Right renal pelvis (tissue), 4 donors: ENCODE measurements at regions not wholly inside any gene's neighbourhood (a gene's known extent, or its start where the extent isn't known, plus 50 kb on each side); places are given as distances from the start of the nearest gene placed in this dataset.

Experiments
- DNase-seq, 4 donors: peaks; one replicate each; pipeline ENCODE4 v3.0.0-alpha.2; 2013; ENCODE audit warnings: low read depth in 4 of 4, low spot score in 3 of 4, missing footprints in 1 of 4

DNA sequence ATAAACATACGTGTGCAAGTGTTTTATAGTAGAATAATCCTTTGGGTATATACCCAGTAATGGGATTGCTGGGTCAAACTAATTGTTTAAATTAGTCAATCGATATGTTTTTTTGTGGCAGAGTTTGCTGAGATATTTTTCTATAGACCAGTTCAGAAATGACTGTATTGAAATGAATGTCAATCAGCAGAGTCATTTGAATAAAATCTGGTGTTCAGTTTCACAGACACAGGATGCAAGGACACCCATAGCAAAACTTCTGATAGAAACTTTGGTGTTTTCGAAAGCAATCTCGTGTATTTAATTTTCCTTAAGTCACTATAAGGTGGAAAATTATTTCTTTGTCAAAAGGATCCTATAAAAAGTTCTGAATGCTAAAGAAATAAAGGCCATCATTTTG lies 434.4 kb downstream of the RAP2B start:
- DNase-seq: no peak

DNA sequence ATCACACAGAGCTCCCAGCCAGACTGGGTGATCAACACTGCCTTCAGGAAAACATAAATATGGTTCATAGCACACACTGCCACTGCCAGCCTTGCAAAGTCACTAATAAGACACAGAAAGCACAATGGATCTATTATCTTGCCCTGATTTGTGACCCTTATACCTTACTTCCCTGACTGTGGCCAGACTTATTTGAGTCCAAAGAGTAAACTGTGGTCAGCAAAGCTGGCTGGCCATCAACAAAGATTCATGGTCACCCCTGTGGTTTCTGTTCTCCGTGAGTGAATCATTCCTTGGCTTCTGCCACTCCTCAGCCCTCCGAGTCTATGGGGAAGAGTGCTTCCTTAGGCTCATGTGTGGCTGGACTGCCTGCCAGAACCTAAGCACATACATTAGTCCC lies 437.7 kb downstream of the RAP2B start:
- no peak for DNase-seq

DNA sequence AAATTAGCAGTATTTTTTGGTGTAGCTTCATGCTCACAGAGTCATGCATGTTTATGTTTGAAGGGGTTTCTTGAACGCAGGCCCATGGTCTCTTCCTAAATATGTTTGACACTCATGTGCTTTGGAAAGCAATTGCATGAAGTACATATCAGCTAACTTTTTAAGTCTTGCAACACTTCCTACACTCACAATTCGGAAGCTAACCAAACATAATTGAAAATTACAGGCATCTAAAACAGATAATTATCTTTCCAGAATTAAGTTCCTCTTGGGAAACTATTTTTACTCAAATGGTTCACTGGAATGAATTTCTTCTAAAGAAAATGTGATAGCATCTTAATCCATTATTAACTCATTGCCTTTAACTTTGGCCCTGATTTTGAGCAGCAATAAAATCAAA lies 438.9 kb downstream of the RAP2B start:
- DNase-seq: no peak

DNA sequence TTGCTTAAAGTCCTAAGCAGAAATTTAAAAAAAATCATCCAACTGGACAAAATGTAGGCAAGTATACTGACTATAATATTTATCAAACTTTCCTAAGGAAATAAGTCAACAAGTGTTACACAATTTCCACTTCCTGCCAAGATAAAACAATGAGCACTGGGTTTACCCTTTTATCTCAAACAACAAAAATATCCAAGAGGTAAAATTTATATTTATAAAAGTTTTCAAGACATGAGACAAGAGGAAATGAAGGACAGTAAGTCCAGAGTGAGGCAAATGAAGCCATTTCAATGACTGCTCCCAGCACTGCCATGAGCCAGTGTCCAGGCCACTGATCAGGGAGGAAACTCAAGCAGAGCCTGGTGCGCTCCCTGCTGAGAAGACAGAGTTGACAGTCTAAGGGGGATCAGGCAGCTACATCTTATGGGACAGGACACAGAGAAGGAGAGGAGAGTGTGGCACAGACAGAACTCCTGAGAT lies 439.4 kb downstream of the RAP2B start:
- DNase-seq: no peak

DNA sequence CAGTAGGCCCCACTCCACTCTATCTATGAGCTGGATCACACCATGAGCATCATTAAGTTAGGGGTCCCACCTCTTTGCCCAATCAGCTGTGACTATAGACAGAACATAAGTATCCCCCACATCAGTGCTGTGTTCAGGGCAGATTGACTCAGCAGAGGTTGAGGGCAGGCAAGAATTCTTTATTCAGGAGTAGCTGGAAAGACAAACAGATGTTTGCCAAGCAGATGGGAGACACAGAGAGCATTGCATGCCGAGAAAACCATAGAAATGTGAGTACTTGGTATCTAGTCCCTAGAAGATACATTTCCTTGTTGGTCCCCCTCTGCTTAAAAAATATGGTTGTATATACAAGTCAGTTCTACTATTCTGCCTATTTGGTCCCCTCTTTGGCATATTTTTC lies 440.8 kb downstream of the RAP2B start:
- DNase-seq: no peak

DNA sequence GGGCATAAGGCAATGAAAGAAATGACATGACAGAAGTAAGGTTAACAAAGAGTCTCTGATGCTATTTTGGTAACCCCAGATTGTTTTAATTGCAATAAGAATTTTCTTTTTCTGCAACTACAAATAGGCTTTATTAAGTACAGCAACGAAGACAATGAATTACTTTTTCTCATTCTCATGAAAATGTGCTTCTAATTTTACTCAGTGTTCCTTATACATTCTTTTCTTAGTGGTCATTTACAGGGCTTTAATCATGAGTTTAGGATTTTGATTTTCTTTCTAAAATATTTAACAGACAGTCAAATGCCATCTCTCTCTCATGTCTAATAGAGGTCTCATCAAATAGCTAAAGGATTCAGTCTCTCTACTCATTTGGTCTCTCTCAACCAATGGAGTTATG lies 452.1 kb downstream of the RAP2B start:
- no peak for DNase-seq

DNA sequence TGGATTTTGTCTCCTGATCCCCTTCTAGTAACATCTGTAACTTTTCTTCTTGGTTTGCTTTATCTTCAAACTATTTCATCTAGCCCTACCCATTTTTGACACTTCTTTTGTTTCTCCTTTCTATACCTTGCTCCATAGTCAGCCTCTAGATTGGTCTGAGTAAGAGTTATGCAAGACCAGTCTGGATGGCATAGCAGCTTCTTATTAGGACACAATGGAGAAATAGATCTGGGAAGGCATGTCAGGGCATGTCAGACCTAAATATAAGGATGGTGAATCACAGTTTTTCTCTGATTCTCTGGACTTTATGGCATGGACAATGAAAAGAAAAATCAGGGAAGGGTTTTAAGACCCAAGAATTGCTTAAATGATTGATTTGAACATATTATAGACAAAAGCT lies 452.5 kb downstream of the RAP2B start:
- no peak for DNase-seq

DNA sequence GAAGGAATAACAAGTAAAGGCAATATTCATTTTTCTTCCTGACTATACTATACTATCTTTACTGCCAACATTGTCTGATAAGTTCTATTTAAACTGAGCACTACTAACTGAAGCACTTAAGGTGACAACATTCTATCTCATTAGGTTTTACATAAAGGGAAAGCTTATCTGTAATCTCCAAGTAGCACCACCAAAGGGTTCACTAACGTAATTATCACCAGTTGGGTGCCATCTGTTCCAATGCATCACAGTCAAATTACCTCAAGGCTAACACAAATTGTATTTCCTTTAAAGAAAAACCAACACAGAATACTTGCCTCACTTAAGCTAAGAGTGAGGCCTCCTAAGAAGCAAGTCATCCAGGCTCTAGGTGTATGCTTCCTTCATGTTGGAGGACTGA lies 453.8 kb downstream of the RAP2B start:
- DNase-seq: no peak

DNA sequence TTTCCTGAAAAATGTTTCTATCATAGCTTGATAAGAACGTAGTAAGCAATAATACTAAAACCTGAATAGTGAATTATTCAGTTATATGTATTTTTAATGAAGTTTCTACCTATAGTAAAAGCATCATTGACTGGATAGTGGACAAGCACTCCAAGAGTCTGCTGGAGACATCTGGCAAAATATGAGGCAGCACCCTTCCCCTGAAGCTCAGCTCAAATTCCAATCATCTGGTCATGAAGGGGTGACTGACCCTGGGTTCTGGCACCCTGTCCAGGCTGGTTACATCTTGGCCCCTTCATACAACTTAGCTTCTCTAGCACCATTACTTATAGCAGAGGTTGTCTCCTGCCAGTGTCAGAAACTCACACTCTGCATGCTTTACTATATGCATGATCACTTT lies 455.4 kb downstream of the RAP2B start:
- DNase-seq: no peak

DNA sequence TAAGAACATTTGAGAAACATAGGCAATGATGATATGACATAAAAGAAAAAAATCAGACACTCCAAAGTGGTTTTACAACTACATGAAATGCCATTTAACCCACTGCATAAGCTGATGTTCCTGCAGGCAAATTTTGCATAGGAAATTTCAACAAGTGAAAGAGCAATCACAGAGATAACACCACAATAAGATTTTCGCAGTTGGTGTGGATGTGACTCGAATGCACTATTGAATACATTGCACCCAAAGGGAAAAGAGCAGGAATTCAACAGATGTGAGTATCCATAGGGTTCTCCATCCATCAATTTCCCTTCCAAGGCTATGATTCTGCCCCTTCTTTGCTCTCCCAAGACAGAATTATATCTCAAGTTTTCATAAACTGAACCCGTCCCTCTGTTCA lies 456.1 kb downstream of the RAP2B start:
- DNase-seq: no peak

DNA sequence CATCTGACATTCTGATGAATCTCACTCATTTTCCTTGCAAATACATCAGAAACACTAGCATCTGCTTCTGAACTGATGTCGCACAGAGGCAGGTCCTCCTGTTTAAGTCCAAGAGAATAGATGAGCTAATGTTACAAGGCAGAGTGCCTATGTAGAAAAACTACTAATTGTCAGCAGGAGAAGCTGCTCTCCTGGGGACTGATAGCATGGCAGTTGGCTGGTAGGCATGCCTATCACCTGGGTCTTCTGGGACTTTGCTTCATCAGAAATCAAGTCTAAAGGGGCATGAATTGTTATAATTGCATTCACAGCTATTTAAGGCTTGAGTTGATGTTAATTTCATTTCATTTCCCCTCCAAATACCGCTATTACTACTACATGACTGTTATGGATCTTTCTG lies 457.2 kb downstream of the RAP2B start:
- DNase-seq: no peak

DNA sequence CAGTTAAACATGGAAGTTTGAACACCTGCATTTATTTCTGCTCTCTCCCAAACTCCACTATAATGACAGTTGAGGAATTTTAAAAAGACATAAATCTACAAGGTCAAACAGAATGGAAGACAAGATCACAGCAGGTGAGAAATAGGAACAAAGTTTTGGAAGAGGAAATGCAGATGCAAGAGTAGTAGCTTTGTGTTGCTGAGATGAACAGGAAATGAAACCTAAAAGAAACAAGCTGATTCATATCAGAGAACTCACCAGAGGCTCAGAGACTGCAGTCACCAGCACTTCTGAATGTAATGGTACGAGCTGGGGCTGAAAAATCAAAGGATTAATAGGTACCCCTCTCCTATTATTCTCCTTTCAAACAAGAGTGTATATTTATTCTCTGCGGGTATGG lies 459.9 kb downstream of the RAP2B start:
- DNase-seq: no peak

DNA sequence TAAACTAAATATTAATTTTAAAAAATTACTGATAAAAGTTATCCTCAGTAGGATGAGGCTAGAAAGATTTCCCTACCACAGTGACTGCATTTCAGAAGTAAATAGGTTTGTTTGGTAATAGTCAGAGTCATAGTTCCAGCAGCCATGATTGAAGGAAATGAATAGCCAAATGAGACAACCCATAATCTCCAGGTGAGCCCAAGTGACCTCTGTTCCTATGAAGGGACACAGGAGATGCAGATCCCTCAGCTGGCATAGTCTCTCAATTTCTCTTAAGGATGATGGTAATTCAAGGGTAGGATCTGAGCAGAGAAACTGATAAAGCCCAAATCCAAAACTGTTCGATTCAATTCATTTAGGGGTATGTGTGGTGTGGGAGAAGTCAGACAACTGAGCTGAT lies 461.8 kb downstream of the RAP2B start:
- DNase-seq: no peak

DNA sequence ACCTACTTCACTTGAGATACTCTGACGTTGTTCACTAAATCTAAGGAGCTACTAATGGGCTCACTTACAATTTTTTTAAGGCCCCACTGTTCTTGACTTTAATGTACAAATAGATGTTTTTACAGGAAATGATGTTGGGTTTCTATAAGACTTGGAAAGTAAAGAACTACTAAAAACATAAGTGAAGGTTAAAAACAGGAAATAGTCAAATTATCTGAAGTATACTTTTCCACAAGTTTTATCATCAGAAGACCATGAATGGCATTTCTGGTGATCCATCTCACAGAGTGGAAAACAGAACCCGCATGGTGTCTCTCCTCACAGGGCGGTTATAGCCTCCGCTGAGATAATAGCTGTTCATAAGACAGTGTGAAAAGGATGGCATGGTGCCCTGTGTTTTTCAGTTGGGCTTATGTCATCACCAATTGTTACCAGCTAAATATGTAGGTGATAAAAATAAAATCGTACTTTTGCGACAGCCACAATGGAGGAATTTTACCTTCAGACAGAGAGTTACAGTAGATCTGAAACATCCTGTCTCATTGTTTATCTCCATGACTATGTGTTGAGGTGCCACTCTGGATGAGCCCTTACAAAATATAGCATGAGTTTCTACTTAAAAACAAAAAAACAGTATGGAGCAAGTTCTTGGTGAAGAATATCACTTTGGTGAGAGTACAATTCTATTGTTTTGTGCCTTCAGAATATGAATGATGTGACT lies 462.4 kb downstream of the RAP2B start:
- no peak for DNase-seq

DNA sequence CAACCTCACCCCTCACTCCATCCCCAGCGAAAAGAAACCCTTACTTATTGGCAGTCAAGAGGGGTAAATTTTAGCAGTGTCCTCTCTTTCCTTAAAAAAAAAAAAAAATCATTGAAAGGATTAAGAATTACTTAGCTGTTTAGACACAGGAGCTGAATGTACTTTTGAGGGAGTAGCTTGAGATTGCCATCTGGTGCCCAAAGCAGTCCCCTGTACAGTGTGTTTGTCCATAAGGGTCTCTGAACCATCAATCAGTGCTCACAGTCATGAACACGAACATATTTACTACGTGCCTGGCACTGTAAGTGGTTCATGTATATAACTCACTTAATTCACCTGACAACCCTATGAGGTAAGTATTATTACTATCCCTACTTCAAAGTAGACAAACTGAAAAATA lies 463.5 kb downstream of the RAP2B start:
- DNase-seq: no peak

DNA sequence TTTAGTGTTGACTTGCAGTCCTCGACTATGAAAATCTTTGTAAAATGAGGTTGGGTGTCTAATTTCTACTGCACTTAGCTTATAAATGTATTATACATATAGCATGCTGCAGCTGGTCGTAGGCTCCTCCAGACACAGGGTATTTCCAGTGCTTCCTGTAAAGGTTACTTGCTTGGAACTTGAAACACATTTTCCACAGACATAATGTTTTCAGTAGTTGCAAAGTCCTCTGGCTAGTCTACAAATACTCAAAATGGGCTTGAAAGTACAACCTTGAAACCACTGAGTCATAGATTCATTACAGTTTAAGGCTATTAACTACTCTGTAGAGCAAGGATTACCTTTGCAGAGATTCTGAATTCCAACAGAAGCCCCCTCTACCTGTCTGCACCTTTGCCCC lies 464.1 kb downstream of the RAP2B start:
- no peak for DNase-seq

DNA sequence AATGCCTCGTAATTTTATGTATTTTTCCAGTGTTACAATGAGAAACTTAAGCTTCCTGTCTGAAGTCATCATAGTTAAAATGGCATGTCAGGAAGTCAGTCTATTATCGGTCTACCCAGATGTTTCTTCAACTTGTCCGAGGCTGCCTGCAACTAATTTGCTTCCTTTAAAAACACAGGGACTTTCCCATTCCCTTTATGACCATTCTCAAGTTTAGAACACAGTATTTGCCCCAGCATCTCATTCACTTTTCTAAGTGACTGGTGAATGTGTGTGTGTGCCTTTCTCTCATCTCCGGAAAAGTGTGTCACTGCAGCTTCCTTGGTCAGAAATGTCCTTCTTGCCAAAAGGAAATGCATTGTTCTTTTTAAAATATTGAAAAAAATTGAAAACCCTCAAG lies 466.6 kb downstream of the RAP2B start:
- peak in 1 of 4 donors; percentile 4 for DNase-seq

DNA sequence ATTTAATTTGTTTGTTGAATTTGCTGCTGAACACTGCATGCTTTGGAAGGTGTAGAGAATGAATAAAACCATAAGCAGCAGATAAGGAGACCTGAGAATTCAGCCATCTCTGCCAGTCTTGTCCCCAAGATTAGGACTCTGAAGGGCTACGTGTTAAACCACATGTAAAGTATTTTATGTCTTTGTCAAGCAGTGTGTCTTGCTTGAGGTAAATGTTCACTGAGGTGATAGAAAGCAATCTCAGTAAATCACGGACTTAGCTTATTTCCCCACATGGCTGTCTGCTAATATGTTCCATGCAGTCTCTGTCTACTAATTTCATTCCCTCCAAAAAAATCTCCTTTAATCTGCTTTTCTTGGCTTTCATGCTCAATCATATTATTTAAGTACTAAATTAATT lies 467.1 kb downstream of the RAP2B start:
- no peak for DNase-seq

DNA sequence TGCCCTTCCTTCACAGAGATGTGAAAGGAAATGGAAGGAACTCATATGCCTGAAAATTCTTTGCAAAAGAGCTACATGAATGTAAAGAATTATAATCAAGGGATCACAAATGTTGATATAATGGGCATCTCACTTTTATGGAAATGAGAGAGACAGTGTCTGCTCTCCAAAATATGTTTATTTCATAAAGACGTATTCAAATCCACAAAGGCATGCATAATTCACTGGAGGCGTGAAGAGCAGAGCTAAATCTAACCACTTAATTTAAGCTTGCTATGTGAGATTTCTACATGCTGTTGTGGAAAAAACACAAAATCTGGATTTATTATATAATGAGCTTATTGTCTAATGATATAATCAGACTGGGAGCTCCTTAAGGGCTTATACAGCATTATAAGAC lies 469.1 kb downstream of the RAP2B start:
- DNase-seq: no peak

DNA sequence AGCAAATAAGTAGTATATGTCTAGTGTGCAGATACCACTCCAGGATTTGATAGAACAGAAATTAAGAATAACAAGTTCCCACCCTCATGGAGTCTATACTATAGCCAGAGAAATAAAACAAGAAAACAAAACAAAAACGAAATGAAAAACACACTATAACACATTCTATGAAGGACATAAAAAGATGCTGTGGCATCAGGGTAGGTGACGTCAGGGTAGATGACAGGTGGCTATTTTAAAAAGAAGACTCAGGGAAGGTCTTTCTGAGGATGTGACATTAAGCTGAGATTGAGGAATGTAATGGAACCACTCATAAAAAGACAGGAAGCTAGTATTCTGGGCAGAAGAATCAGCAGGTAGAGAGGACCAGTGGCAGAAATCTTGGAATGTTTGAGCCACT lies 469.6 kb downstream of the RAP2B start:
- DNase-seq: no peak

DNA sequence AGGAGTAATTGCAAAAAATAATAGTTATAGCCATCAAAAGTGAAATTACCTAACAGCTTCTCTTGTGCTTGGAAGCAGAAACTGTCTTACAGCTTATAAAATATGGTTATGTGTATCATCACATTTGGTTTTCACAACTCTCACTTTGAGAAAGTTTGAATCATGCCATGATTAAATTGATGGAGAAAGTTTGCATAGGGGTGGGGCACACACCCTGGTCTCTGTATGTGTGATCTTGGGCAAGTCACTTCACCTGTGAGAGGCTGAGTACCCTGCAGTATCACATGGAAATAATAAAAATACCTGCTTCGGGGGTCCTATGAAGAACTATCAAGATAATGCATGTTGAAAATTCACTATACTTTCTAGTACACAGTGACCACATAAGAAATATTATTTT lies 471.4 kb downstream of the RAP2B start:
- no peak for DNase-seq

DNA sequence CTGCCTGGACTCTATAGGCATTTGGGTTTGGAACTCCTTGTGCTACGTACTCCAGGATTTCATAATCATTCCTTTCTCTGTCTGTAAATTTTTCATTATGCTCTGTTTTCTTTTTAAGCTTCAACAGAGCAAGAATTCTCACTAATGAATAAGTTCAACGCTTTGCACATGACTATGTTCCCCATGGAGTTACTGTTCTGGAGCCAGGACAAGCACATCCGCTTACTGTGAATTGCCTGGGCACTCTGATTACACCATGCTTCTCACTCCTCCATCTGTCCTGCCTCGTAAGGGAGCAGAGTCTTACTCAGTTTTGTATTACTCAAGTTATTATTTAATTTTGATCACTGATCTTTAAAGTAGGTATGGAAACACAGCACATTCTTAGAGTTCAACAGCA lies 472.7 kb downstream of the RAP2B start:
- no peak for DNase-seq

DNA sequence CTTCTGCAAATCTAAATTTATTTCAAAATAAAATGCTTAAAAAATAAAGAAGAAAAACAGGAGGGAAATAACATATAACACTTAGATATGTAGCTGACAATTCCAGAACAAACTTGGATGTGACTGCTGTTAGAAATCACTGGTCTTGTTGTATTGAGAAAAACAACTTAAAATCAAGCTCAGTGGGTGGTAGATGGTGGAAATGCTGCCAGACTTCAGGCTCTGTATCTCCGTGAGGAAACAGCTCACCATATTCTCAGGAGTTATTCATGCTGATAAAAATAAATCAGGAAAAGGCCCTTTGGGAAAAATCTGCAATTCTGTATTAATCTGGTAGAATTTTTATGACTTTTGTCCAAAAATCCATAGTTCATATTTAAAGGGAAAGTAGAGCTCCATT lies 477.6 kb downstream of the RAP2B start:
- no peak for DNase-seq
